ENCODE measurements at regions not wholly inside any gene's neighbourhood (a gene's known extent, or its start where the extent isn't known, plus 50 kb on each side); places are given as distances from the start of the nearest gene placed in this dataset.

GRCh38 chr18:34370704-34371395 is 146.1 kb upstream of the NOL4 start:
- no peaks in the 10 kb centered on the region for H3K79me2 ChIP-seq (ENCODE audit: control insufficient read depth, insufficient read depth, low read length)
- CTCF ChIA-PET = no interaction called here
- DNase-seq (ENCODE audit: low read depth, low spot score) (no peak), FAIRE-seq (no peak)
- POLR2A ChIA-PET = no interaction called here
- no peaks in the 10 kb centered on the region for H4K20me1 ChIP-seq (replicated peaks; ENCODE audit: control insufficient read depth, extremely low read depth, insufficient read depth, low read length)
- no peak overlapping the region for H3K4me3 ChIP-seq (replicated peaks in 1 of 3; ENCODE audit: insufficient read depth in 1 of 3, low read depth in 1 of 3, low read length in 3 of 3)
- no peaks in the 10 kb centered on the region for H3K9me1 ChIP-seq (replicated peaks; ENCODE audit: control insufficient read depth, extremely low read depth, insufficient read depth, low read length)
- no peaks in the 10 kb centered on the region for H3K36me3 ChIP-seq (ENCODE audit: control insufficient read depth in 2 of 2, extremely low read depth in 1 of 2, insufficient read depth in 2 of 2, low read length in 2 of 2)
- TF ChIP-seq MAX (IDR thresholded peaks at IDR 0.05; ENCODE audit: insufficient read depth, insufficient read length) (no peak), GATA2 (IDR thresholded peaks at IDR 0.05; ENCODE audit: insufficient read depth, insufficient read length, low read depth, low read length) (no peak), FOS (IDR thresholded peaks at IDR 0.05; ENCODE audit: borderline replicate concordance, insufficient read depth, low read length) (no peak), EZH2 (IDR thresholded peaks at IDR 0.05; ENCODE audit: borderline replicate concordance, low read depth, low read length, severe bottlenecking) (no peak), POLR2A (IDR thresholded peaks at IDR 0.05; ENCODE audit: low read depth, low read length) (no peak), POLR2AphosphoS5 (IDR thresholded peaks at IDR 0.05; ENCODE audit: insufficient read depth, low read depth, low read length) (no peak), CTCF (IDR thresholded peaks at IDR 0.05; ENCODE audit: extremely low read depth in 1 of 2, insufficient read depth in 1 of 2, low read depth in 1 of 2, low read length in 2 of 2) (no peak), JUN (IDR thresholded peaks at IDR 0.05; ENCODE audit: borderline replicate concordance, insufficient read depth, insufficient read length, low read depth) (no peak), MYC (IDR thresholded peaks at IDR 0.05; ENCODE audit: low read depth, low read length) (no peak)
- no peaks in the 10 kb centered on the region for H3K4me1 ChIP-seq (ENCODE audit: control insufficient read depth, extremely low read depth, insufficient read depth, low read length)
- no peak overlapping the region for H3K4me2 ChIP-seq (ENCODE audit: insufficient read depth, low read length)
- no peak overlapping the region for H3K9ac ChIP-seq (replicated peaks; ENCODE audit: extremely low read depth, insufficient read depth, low read length)
- BruUV-seq (replicated peaks) = no TSS peak
- H2AFZ ChIP-seq (ENCODE audit: low read depth, low read length) = no peak overlapping the region
- no peak overlapping the region for H3K27ac ChIP-seq (ENCODE audit: insufficient read depth, low read depth, low read length)
- dilution Hi-C loops (cut with MboI; ENCODE audit: extremely low pct_ligation_motif_present, low sequenced_read_pairs) = no loop called here
- intact Hi-C loops (cut with micrococcal nuclease) = no loop called here
- no peaks in the 10 kb centered on the region for H3K27me3 ChIP-seq (ENCODE audit: control insufficient read depth in 2 of 2, insufficient read depth in 2 of 2, low read length in 2 of 2)
- H3K9me3 ChIP-seq (replicated peaks; ENCODE audit: control insufficient read depth, insufficient read depth, low read length) = no peaks in the 10 kb centered on the region

All from endothelial cell of umbilical vein (primary cell).